ENCODE measurements at regions not wholly inside any gene's neighbourhood (a gene's known extent, or its start where the extent isn't known, plus 50 kb on each side); places are given as distances from the start of the nearest gene placed in this dataset.
A peak's percentile ranks its signal among the peaks of the same experiment; 100 is the strongest.

- TF ChIP-seq SNAI1 (CRISPR knock-in tag; IDR thresholded peaks at IDR 0.05; ENCODE audit: borderline replicate concordance) (no peak), PHB2 (IDR thresholded peaks at IDR 0.05; ENCODE audit: partially characterized antibody) (no peak), ZNF547 (CRISPR knock-in tag; IDR thresholded peaks at IDR 0.05) (0 out of 2 replicates have a peak, but pooled peaks have one; percentile 24), ZXDC (CRISPR knock-in tag; IDR thresholded peaks at IDR 0.05) (no peak), ZNF607 (CRISPR knock-in tag; IDR thresholded peaks at IDR 0.05; ENCODE audit: borderline replicate concordance) (no peak), TBL1XR1 (IDR thresholded peaks at IDR 0.05; ENCODE audit: borderline replicate concordance, low read length, partially characterized antibody) (peak; percentile 63), REPIN1 (CRISPR knock-in tag; IDR thresholded peaks at IDR 0.05; ENCODE audit: borderline replicate concordance, low read depth) (no peak), ZNF670 (CRISPR knock-in tag; IDR thresholded peaks at IDR 0.05; ENCODE audit: borderline replicate concordance) (no peak), ZFP41 (CRISPR knock-in tag; IDR thresholded peaks at IDR 0.05; ENCODE audit: borderline replicate concordance) (no peak), THRA (CRISPR knock-in tag; IDR thresholded peaks at IDR 0.05; ENCODE audit: borderline replicate concordance) (peak; percentile 70), SSRP1 (CRISPR knock-in tag; IDR thresholded peaks at IDR 0.05) (no peak), ZNF629 (CRISPR knock-in tag; conservative IDR thresholded peaks at IDR 0.05) (0 out of 2 replicates have a peak, but pooled peaks have one; percentile 3), REL (CRISPR knock-in tag; conservative IDR thresholded peaks at IDR 0.05) (no peak), KAT8 (CRISPR knock-in tag; IDR thresholded peaks at IDR 0.05) (peak; percentile 67; the same call in 1 of the 2 replicates), CBX5 (CRISPR knock-in tag; IDR thresholded peaks at IDR 0.05; ENCODE audit: borderline replicate concordance) (peak; percentile 70; the same call in 1 of the 2 replicates), BCLAF1 (IDR thresholded peaks at IDR 0.05) (no peak), PHF21A (CRISPR knock-in tag; IDR thresholded peaks at IDR 0.05) (no peak; the same call in 1 of the 2 replicates), PHF8 (CRISPR knock-in tag; IDR thresholded peaks at IDR 0.05) (peak; percentile 31; the same call in 1 of the 2 replicates), ZNF782 (CRISPR knock-in tag; IDR thresholded peaks at IDR 0.05; ENCODE audit: borderline replicate concordance) (no peak), KLF9 (CRISPR knock-in tag; IDR thresholded peaks at IDR 0.05; ENCODE audit: low read depth) (no peak), FOXC1 (CRISPR knock-in tag; IDR thresholded peaks at IDR 0.05; ENCODE audit: borderline replicate concordance) (no peak), ZBTB1 (CRISPR knock-in tag; IDR thresholded peaks at IDR 0.05; ENCODE audit: borderline replicate concordance) (no peak)
Measured at GRCh38 chr5:135263022-135263668, 135.9 kb downstream of the MACROH2A1 start (continued).

Measured in HepG2 (cell line).